ENCODE measurements at regions not wholly inside any gene's neighbourhood (a gene's known extent, or its start where the extent isn't known, plus 50 kb on each side); places are given as distances from the start of the nearest gene placed in this dataset.

DNA sequence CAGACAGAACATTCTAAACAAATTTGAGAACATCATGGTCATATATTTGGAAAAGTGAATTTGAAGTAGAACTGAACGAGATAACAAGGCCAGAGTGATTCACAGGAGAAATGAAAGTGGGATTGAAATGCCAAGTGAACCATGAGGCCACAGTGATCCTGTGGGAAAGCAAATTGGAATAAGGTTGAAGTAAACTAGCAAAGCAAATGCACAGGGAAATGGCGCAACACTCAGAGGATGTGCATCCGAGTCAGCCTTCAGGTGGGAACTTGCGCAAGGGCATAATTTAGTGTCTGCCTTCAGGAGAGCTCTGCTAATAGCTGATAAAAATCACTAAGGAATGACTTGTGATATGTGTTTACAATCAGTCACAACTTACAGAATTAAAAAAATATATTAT, 696.6 kb downstream of the LIG4 start:
- ATAC-seq (ENCODE audit: low read depth in 2 of 2) = no peak
- DNase-seq = no peak
- H3K27ac Mint-ChIP-seq = no peak overlapping the region
- H3K4me1 Mint-ChIP-seq = no peaks in the 10 kb centered on the region
- no peaks in the 10 kb centered on the region for H3K36me3 Mint-ChIP-seq
- H3K9me3 Mint-ChIP-seq = peaks cover 0 to 6% (median 0%) of the 10 kb centered on the region in 7 donors
- H3K4me3 Mint-ChIP-seq = no peak overlapping the region
- H3K27me3 Mint-ChIP-seq = no peaks in the 10 kb centered on the region

GRCh38 chr13:107518292-107518691, 697.0 kb downstream of the LIG4 start:
- Mint-ChIP-seq H3K27ac (no peak overlapping the region), H3K27me3 (no peaks in the 10 kb centered on the region), H3K9me3 (peaks cover 0 to 6% (median 0%) of the 10 kb centered on the region in 7 donors), H3K4me3 (no peak overlapping the region), H3K36me3 (no peaks in the 10 kb centered on the region), H3K4me1 (no peaks in the 10 kb centered on the region)
- no peak for ATAC-seq (ENCODE audit: low read depth in 2 of 2)
- DNase-seq = no peak

- Mint-ChIP-seq H3K27ac (no peak overlapping the region), H3K4me1 (no peaks in the 10 kb centered on the region), H3K36me3 (no peaks in the 10 kb centered on the region), H3K27me3 (no peaks in the 10 kb centered on the region), H3K9me3 (peaks cover 0 to 6% (median 0%) of the 10 kb centered on the region in 7 donors), H3K4me3 (no peak overlapping the region)
- no peak for ATAC-seq (ENCODE audit: low read depth in 2 of 2)
- DNase-seq = no peak
Measured at GRCh38 chr13:107516517-107516916, 698.8 kb downstream of the LIG4 start.

DNA sequence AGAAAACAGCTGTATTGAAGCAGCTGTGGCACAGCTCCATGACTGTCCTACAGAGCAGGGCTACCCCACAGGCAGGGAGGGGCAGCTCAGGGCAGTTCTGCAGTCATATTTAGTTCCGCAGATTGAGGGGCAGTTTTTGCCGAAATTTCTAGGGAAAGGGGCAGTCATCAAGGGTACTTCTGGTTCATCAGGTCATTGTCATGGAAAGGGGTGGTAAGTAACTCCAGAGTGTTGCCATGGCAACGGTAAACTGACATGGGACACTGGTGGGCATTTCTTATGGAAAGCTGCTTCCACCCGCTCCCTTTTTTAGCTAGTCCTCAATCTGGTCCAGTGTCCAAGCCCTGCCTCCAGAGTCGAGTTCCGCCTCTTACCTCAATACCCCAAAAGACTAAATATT, 702.8 kb downstream of the LIG4 start:
- H3K4me3 Mint-ChIP-seq = no peak overlapping the region
- no peaks in the 10 kb centered on the region for H3K27me3 Mint-ChIP-seq
- H3K4me1 Mint-ChIP-seq = no peaks in the 10 kb centered on the region
- H3K36me3 Mint-ChIP-seq = no peaks in the 10 kb centered on the region
- H3K27ac Mint-ChIP-seq = no peak overlapping the region
- no peak for DNase-seq
- no peak for ATAC-seq (ENCODE audit: low read depth in 2 of 2)
- peaks cover 0 to 8% (median 0%) of the 10 kb centered on the region in 7 donors for H3K9me3 Mint-ChIP-seq

GRCh38 chr13:107497661-107498060, 717.7 kb downstream of the LIG4 start:
- Mint-ChIP-seq H3K9me3 (peaks cover 0 to 5% (median 3%) of the 10 kb centered on the region in 7 donors), H3K4me1 (no peaks in the 10 kb centered on the region), H3K4me3 (no peak overlapping the region), H3K36me3 (no peaks in the 10 kb centered on the region), H3K27me3 (no peaks in the 10 kb centered on the region), H3K27ac (no peak overlapping the region)
- DNase-seq (no peak), ATAC-seq (ENCODE audit: low read depth in 2 of 2) (no peak)

DNA sequence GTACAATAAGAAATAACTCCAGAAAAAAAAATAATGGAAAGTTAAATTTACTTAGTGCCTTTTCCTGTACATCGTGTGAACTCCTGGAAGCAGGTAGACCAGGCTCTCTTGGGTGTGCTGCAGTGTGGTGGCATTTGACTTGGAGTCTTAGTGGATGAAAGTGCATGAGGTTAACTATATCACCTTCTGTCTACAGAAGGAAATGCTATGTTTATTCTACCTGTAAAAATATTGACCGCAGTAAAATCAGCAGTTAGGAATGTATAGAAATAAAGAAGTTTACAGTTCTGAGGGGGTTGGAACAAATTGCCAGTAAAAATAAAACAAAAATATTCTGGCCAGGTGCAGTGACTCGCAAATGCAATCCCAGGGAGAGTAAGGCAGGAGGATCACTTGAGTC, 722.1 kb downstream of the LIG4 start:
- Mint-ChIP-seq H3K36me3 (no peaks in the 10 kb centered on the region), H3K4me1 (no peaks in the 10 kb centered on the region), H3K27me3 (no peaks in the 10 kb centered on the region), H3K4me3 (no peak overlapping the region), H3K27ac (no peak overlapping the region), H3K9me3 (peaks cover 4 to 22% (median 12%) of the 10 kb centered on the region in 7 donors)
- DNase-seq (no peak), ATAC-seq (ENCODE audit: low read depth in 2 of 2) (no peak)

DNA sequence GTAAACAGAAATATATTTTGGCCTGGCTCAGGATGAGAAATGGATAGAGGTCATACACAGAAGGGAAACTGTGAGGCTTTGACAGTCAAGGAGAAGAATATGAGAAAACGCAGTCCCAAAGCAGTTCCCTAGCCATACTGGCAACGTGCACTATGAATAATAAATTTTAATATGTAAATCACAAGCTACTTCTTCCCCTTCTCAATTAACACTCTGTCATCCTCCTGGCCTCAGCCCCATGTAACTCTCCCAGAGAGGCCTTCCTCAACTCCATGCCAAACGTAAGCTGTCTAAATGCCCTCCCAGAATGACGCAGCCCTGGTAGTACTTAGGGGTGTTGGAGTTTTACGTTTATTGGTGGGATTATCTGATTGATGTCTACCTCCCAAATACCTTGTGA, 732.6 kb downstream of the LIG4 start:
- Mint-ChIP-seq H3K27ac (no peak overlapping the region), H3K36me3 (no peaks in the 10 kb centered on the region), H3K27me3 (no peaks in the 10 kb centered on the region), H3K9me3 (peaks cover 0 to 9% (median 0%) of the 10 kb centered on the region in 7 donors), H3K4me3 (no peak overlapping the region), H3K4me1 (no peaks in the 10 kb centered on the region)
- ATAC-seq (ENCODE audit: low read depth in 2 of 2) (no peak), DNase-seq (no peak)

DNA sequence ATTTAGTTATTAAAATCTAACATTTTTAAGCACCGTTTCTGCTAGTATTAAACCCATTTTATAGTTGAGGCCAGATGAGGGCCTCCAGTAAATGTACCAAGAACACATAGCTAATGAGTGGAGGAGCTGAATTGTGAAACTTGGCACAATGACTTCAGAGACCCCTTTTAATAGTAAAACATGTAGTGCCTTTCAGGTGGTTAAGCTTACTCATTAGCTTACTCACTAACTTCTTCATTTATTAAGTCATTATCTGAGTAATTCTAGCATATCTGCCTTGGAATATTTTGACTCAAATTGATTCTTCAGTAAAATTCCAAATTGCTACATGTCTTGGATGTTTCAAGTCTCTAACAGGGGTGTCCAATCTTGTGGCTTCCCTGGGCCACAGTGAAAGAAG, 735.2 kb downstream of the LIG4 start:
- Mint-ChIP-seq H3K4me3 (no peak overlapping the region), H3K4me1 (no peaks in the 10 kb centered on the region), H3K27ac (no peak overlapping the region), H3K36me3 (no peaks in the 10 kb centered on the region), H3K27me3 (no peaks in the 10 kb centered on the region), H3K9me3 (peaks cover 0 to 4% (median 0%) of the 10 kb centered on the region in 7 donors)
- no peak for DNase-seq
- ATAC-seq (ENCODE audit: low read depth in 2 of 2) = no peak

DNA sequence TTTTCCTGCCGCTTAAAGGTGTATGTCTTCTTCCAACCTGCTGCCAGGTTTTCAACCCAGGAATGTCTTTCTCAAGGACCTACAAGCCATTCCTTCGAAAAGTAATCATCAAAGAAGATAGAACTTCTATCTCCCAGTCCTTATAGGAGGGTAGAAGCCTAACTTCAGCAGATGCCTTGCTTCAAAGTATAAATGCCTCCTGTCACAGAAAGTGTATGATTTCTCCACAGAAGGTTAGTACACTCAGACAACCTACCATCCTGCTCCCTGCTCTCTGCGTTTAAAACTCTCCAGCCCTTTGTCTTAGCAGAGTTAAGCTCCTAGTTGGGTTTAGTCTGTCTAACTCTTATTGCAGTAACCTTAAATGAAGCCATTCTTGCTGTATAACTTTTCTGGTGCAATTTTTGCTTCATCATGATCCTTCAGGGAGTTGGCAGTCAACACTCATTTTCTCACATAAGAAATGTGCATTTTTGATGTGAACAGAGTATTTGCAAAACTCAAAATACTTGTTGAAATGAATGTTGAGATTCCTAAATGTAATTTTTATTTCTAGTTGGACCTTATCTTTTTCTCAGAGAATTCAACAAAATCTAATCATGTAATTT, 737.5 kb downstream of the LIG4 start:
- DNase-seq (no peak), ATAC-seq (ENCODE audit: low read depth in 2 of 2) (no peak)
- Mint-ChIP-seq H3K9me3 (peaks cover 0 to 4% (median 0%) of the 10 kb centered on the region in 7 donors), H3K27ac (no peak overlapping the region), H3K27me3 (no peaks in the 10 kb centered on the region), H3K4me1 (no peaks in the 10 kb centered on the region), H3K4me3 (no peak overlapping the region), H3K36me3 (no peaks in the 10 kb centered on the region)

GRCh38 chr13:107475753-107476453, 739.4 kb downstream of the LIG4 start:
- peaks cover 0 to 7% (median 0%) of the 10 kb centered on the region in 7 donors for H3K9me3 Mint-ChIP-seq
- H3K27me3 Mint-ChIP-seq = no peaks in the 10 kb centered on the region
- no peaks in the 10 kb centered on the region for H3K4me1 Mint-ChIP-seq
- ATAC-seq (ENCODE audit: low read depth in 2 of 2) = no peak
- no peak overlapping the region for H3K4me3 Mint-ChIP-seq
- no peak overlapping the region for H3K27ac Mint-ChIP-seq
- no peak for DNase-seq
- no peaks in the 10 kb centered on the region for H3K36me3 Mint-ChIP-seq

- Mint-ChIP-seq H3K36me3 (no peaks in the 10 kb centered on the region), H3K27ac (peak overlapping the region in 1 of 6 donors; percentile 10), H3K4me1 (no peaks in the 10 kb centered on the region), H3K27me3 (no peaks in the 10 kb centered on the region), H3K9me3 (peaks cover 0 to 7% (median 0%) of the 10 kb centered on the region in 7 donors), H3K4me3 (no peak overlapping the region)
- DNase-seq (no peak), ATAC-seq (ENCODE audit: low read depth in 2 of 2) (no peak)
Measured at GRCh38 chr13:107473253-107473652, 742.1 kb downstream of the LIG4 start.

- no peak overlapping the region for H3K4me3 Mint-ChIP-seq
- H3K9me3 Mint-ChIP-seq = peaks cover 0 to 14% (median 4%) of the 10 kb centered on the region in 7 donors
- no peak for ATAC-seq (ENCODE audit: low read depth in 2 of 2)
- no peaks in the 10 kb centered on the region for H3K4me1 Mint-ChIP-seq
- no peaks in the 10 kb centered on the region for H3K27me3 Mint-ChIP-seq
- no peak overlapping the region for H3K27ac Mint-ChIP-seq
- DNase-seq = no peak
- H3K36me3 Mint-ChIP-seq = no peaks in the 10 kb centered on the region
Measured at GRCh38 chr13:107466326-107467099, 748.8 kb downstream of the LIG4 start.

GRCh38 chr13:107462501-107462900, 752.8 kb downstream of the LIG4 start:
- H3K9me3 Mint-ChIP-seq = peaks cover 0 to 14% (median 4%) of the 10 kb centered on the region in 7 donors
- ATAC-seq (ENCODE audit: low read depth in 2 of 2) (no peak), DNase-seq (no peak)
- no peak overlapping the region for H3K27ac Mint-ChIP-seq
- H3K36me3 Mint-ChIP-seq = no peaks in the 10 kb centered on the region
- no peaks in the 10 kb centered on the region for H3K4me1 Mint-ChIP-seq
- no peak overlapping the region for H3K4me3 Mint-ChIP-seq
- no peaks in the 10 kb centered on the region for H3K27me3 Mint-ChIP-seq

DNA sequence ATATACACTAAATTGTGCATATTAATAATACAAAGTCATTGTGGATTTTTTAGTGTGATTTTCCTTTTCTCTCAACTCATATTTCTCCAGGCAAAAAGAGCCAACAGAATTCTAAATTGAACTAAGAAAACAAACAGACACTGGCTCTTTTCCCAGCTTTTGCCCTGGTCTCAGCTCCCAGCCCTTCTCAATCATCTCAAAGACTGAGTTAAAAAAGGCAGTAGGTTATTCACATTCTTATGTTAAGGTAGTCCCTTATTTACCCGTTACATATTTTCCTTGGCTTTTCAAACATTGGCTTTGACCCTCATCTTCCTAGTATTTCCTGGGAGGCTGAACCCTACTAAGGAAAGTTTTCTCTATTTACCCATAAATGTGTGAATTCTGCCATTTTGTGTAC, 753.6 kb downstream of the LIG4 start:
- Mint-ChIP-seq H3K4me1 (no peaks in the 10 kb centered on the region), H3K4me3 (no peak overlapping the region), H3K27ac (no peak overlapping the region), H3K27me3 (no peaks in the 10 kb centered on the region), H3K36me3 (no peaks in the 10 kb centered on the region), H3K9me3 (peaks cover 0 to 14% (median 4%) of the 10 kb centered on the region in 7 donors)
- DNase-seq (no peak), ATAC-seq (ENCODE audit: low read depth in 2 of 2) (no peak)
